DOHH2 (cell line): ENCODE measurements at regions not wholly inside any gene's neighbourhood (a gene's known extent, or its start where the extent isn't known, plus 50 kb on each side); places are given as distances from the start of the nearest gene placed in this dataset.

ENCODE experiments used
- H3F3A ChIP-seq: fragments of 200-600 bp; sonication (generic), shearing (Covaris generic); 2 replicates; pipeline ENCODE4 v1.6.0; 2016; ENCODE audit warnings: antibody characterized with exemption, mild to moderate bottlenecking; ENCODE audit not compliant: control insufficient read depth, insufficient read depth
- H3K27ac ChIP-seq: fragments of 200-600 bp; sonication (generic); 2 replicates; pipeline ENCODE4 v1.5.1; 2014; ENCODE audit warnings: low read depth, mild to moderate bottlenecking, low read length, moderate library complexity
- H3K27me3 ChIP-seq: fragments of 200-600 bp; sonication (generic); 2 replicates; pipeline ENCODE4 v1.6.1; 2014; ENCODE audit warnings: mild to moderate bottlenecking, low read length, mixed read lengths; ENCODE audit not compliant: control insufficient read depth
- H3K36me3 ChIP-seq: fragments of 200-600 bp; sonication (generic); 2 replicates; pipeline ENCODE4 v1.6.1; 2014; ENCODE audit warnings: mild to moderate bottlenecking, low read length, moderate library complexity, mixed read lengths; ENCODE audit not compliant: control insufficient read depth
- H3K4me1 ChIP-seq: fragments of 200-600 bp; sonication (generic); 2 replicates; pipeline ENCODE4 v1.6.1; 2014; ENCODE audit warnings: mild to moderate bottlenecking, low read length, mixed read lengths; ENCODE audit not compliant: control insufficient read depth
- H3K4me2 ChIP-seq: fragments of 200-600 bp; sonication (generic); 2 replicates; pipeline ENCODE4 v1.6.0; 2014; ENCODE audit warnings: mild to moderate bottlenecking, low read length, moderate library complexity
- H3K4me3 ChIP-seq: fragments of 200-600 bp; sonication (generic); 2 replicates; pipeline ENCODE4 v1.5.1; 2014; ENCODE audit warnings: mild to moderate bottlenecking, low read length, mixed read lengths
- H3K79me2 ChIP-seq: fragments of 200-600 bp; sonication (generic); 2 replicates; pipeline ENCODE4 v1.6.1; 2014; ENCODE audit warnings: mild to moderate bottlenecking, low read length, mixed read lengths; ENCODE audit not compliant: control insufficient read depth
- H3K9me2 ChIP-seq: fragments of 200-600 bp; sonication (generic); replicated peaks from 2 replicates; pipeline ENCODE4 v1.6.1; 2014; ENCODE audit warnings: mild to moderate bottlenecking, low read length, mixed read lengths; ENCODE audit not compliant: control insufficient read depth
- H3K9me3 ChIP-seq: fragments of 200-600 bp; sonication (generic); 2 replicates; pipeline ENCODE4 v1.6.1; 2014; ENCODE audit warnings: antibody characterized with exemption, low read length, mixed read lengths; ENCODE audit not compliant: control insufficient read depth, insufficient read depth
- H4K20me1 ChIP-seq: fragments of 200-600 bp; sonication (generic); 2 replicates; pipeline ENCODE4 v1.6.0; 2014; ENCODE audit warnings: low read depth, mild to moderate bottlenecking, antibody characterized with exemption, low read length, moderate library complexity; ENCODE audit not compliant: control insufficient read depth, insufficient read depth
- CTCF ChIP-seq: fragments of 200-600 bp; sonication (generic); IDR thresholded peaks from one replicate; pipeline ENCODE4 v1.5.1; 2014; ENCODE audit warnings: antibody characterized with exemption, mild to moderate bottlenecking, low read depth, low read length; ENCODE audit not compliant: poor library complexity, severe bottlenecking
- EZH2phosphoT487 ChIP-seq: fragments of 200-600 bp; sonication (generic); IDR thresholded peaks from 2 replicates; pipeline ENCODE4 v1.6.1; 2017; ENCODE audit warnings: borderline replicate concordance, mild to moderate bottlenecking, antibody characterized with exemption, low read length, moderate library complexity, mixed read lengths

- Histone ChIP-seq H3K9me3 (no peaks in the 10 kb centered on the region; the same call in 1 of the 2 replicates), H3K79me2 (no peaks in the 10 kb centered on the region), H3K4me2 (no peak overlapping the region), H3K9me2 (no peaks in the 10 kb centered on the region), H3F3A (no peaks in the 10 kb centered on the region), H3K4me3 (no peak overlapping the region), H3K36me3 (no peaks in the 10 kb centered on the region), H3K4me1 (no peaks in the 10 kb centered on the region), H3K27me3 (no peaks in the 10 kb centered on the region), H3K27ac (no peak overlapping the region), H4K20me1 (no peaks in the 10 kb centered on the region)
- TF ChIP-seq CTCF, result no peak
- no peak for TF ChIP-seq EZH2phosphoT487
Measured at GRCh38 chr6:4470698-4471210, 305.4 kb upstream of the CDYL start.

- no peaks in the 10 kb centered on the region for H4K20me1 ChIP-seq
- no peak overlapping the region for H3K4me2 ChIP-seq
- H3K27me3 ChIP-seq, result no peaks in the 10 kb centered on the region
- no peaks in the 10 kb centered on the region; the same call in 1 of the 2 replicates for H3K9me3 ChIP-seq
- no peaks in the 10 kb centered on the region for H3K36me3 ChIP-seq
- no peaks in the 10 kb centered on the region for H3K79me2 ChIP-seq
- TF ChIP-seq CTCF (no peak), EZH2phosphoT487 (no peak)
- H3K9me2 ChIP-seq, result no peaks in the 10 kb centered on the region
- no peak overlapping the region for H3K4me3 ChIP-seq
- H3K4me1 ChIP-seq, result no peaks in the 10 kb centered on the region
- no peaks in the 10 kb centered on the region for H3F3A ChIP-seq
- no peak overlapping the region for H3K27ac ChIP-seq
Measured at GRCh38 chr6:4466769-4467480, 309.3 kb upstream of the CDYL start.

- H3K4me2 ChIP-seq, result no peak overlapping the region
- no peaks in the 10 kb centered on the region for H3K9me3 ChIP-seq
- no peaks in the 10 kb centered on the region for H3K27me3 ChIP-seq
- H3F3A ChIP-seq, result no peaks in the 10 kb centered on the region
- H3K9me2 ChIP-seq, result no peaks in the 10 kb centered on the region
- H3K27ac ChIP-seq, result no peak overlapping the region
- no peaks in the 10 kb centered on the region for H4K20me1 ChIP-seq
- TF ChIP-seq EZH2phosphoT487, result no peak
- TF ChIP-seq CTCF, result no peak
- no peak overlapping the region for H3K4me3 ChIP-seq
- H3K4me1 ChIP-seq, result no peaks in the 10 kb centered on the region
- no peaks in the 10 kb centered on the region for H3K79me2 ChIP-seq
- H3K36me3 ChIP-seq, result no peaks in the 10 kb centered on the region
Measured at GRCh38 chr6:4466261-4466660, 309.9 kb upstream of the CDYL start.
